Right kidney (tissue), 1 donor: ENCODE measurements at regions not wholly inside any gene's neighbourhood (a gene's known extent, or its start where the extent isn't known, plus 50 kb on each side); places are given as distances from the start of the nearest gene placed in this dataset.

ENCODE experiments used
- DNase-seq: peaks from one replicate; pipeline ENCODE4 v3.0.0-alpha.2; 2016

GRCh38 chr5:54713923-54714581 lies 196.5 kb downstream of the SNX18 start:
- no peak for DNase-seq

GRCh38 chr5:54709096-54709495 lies 191.5 kb downstream of the SNX18 start:
- no peak for DNase-seq

- DNase-seq, result no peak
These were observed 190.3 kb downstream of the SNX18 start for GRCh38 chr5:54707841-54708240.

GRCh38 chr5:54705994-54706653 lies 188.6 kb downstream of the SNX18 start:
- no peak for DNase-seq

- DNase-seq, result no peak
These were observed 187.3 kb downstream of the SNX18 start for GRCh38 chr5:54704825-54705224.

GRCh38 chr5:54704333-54704732 lies 186.8 kb downstream of the SNX18 start:
- no peak for DNase-seq

- no peak for DNase-seq
These were observed 186.2 kb downstream of the SNX18 start for GRCh38 chr5:54703565-54704255.

GRCh38 chr5:54703133-54703532 lies 185.6 kb downstream of the SNX18 start:
- no peak for DNase-seq

- no peak for DNase-seq
These were observed 184.9 kb downstream of the SNX18 start for GRCh38 chr5:54702470-54702869.

GRCh38 chr5:54700986-54701578 lies 183.5 kb downstream of the SNX18 start:
- no peak for DNase-seq

GRCh38 chr5:54696931-54697330 lies 179.4 kb downstream of the SNX18 start:
- DNase-seq, result no peak

GRCh38 chr5:54696346-54696745 lies 178.8 kb downstream of the SNX18 start:
- DNase-seq, result no peak

GRCh38 chr5:54695198-54695966 lies 177.8 kb downstream of the SNX18 start:
- no peak for DNase-seq

GRCh38 chr5:54693936-54694657 lies 176.5 kb downstream of the SNX18 start:
- no peak for DNase-seq

- DNase-seq, result no peak
These were observed 175.1 kb downstream of the SNX18 start for GRCh38 chr5:54692631-54693030.

- no peak for DNase-seq
These were observed 174.1 kb downstream of the SNX18 start for GRCh38 chr5:54691656-54692055.

GRCh38 chr5:54689411-54690251 lies 172.1 kb downstream of the SNX18 start:
- DNase-seq, result no peak

- no peak for DNase-seq
These were observed 163.4 kb downstream of the SNX18 start for GRCh38 chr5:54680998-54681397.

- no peak for DNase-seq
These were observed 162.1 kb downstream of the SNX18 start for GRCh38 chr5:54679686-54680085.

- no peak for DNase-seq
These were observed 161.2 kb downstream of the SNX18 start for GRCh38 chr5:54678737-54679136.
